Thymus (tissue), 11 donors: ENCODE measurements at regions not wholly inside any gene's neighbourhood (a gene's known extent, or its start where the extent isn't known, plus 50 kb on each side); places are given as distances from the start of the nearest gene placed in this dataset.

Source experiments
- DNase-seq, 9 donors: peaks; one replicate each; pipeline ENCODE4 v3.0.0-alpha.2; 2013; ENCODE audit warnings: low spot score in 9 of 9, low read depth in 6 of 9, missing footprints in 1 of 9
- H3K27ac ChIP-seq, 2 donors: one replicate each; pipeline ENCODE4 v1.5.1; 2013; ENCODE audit warnings: control low read depth in 1 of 2, low read depth in 1 of 2, low read length in 1 of 2, mild to moderate bottlenecking in 1 of 2, moderate library complexity in 1 of 2
- H3K27me3 ChIP-seq, 2 donors: one replicate each; pipeline ENCODE4 v1.5.1; 2013; ENCODE audit warnings: low read length in 1 of 2; ENCODE audit not compliant: control insufficient read depth in 2 of 2, insufficient read depth in 1 of 2
- H3K36me3 ChIP-seq, 2 donors: one replicate each; pipeline ENCODE4 v1.5.1; 2013; ENCODE audit warnings: low read length in 1 of 2, mild to moderate bottlenecking in 1 of 2, moderate library complexity in 1 of 2; ENCODE audit not compliant: control insufficient read depth in 2 of 2, insufficient read depth in 2 of 2
- H3K4me1 ChIP-seq, 2 donors: one replicate each; pipeline ENCODE4 v1.5.1; 2013; ENCODE audit warnings: low read length in 2 of 2; ENCODE audit not compliant: control insufficient read depth in 2 of 2, insufficient read depth in 2 of 2
- H3K4me3 ChIP-seq, 2 donors: one replicate each; pipeline ENCODE4 v1.5.1; 2013; ENCODE audit warnings: low read length in 2 of 2, control low read depth in 1 of 2, mild to moderate bottlenecking in 1 of 2
- H3K9me3 ChIP-seq, 2 donors: one replicate each; pipeline ENCODE4 v1.5.1; 2013; ENCODE audit warnings: low read length in 1 of 2, mild to moderate bottlenecking in 1 of 2; ENCODE audit not compliant: control insufficient read depth in 2 of 2, insufficient read depth in 1 of 2
- WGBS: extraction: QIAGEN DNeasy Blood & Tissue Kit; methylation state at CpG from one replicate; pipeline ENCODE4 v1.1.7; 2013; 5-methylcytosine and 5-hydroxymethylcytosine counted together
- donor health status: healthy.

DNA sequence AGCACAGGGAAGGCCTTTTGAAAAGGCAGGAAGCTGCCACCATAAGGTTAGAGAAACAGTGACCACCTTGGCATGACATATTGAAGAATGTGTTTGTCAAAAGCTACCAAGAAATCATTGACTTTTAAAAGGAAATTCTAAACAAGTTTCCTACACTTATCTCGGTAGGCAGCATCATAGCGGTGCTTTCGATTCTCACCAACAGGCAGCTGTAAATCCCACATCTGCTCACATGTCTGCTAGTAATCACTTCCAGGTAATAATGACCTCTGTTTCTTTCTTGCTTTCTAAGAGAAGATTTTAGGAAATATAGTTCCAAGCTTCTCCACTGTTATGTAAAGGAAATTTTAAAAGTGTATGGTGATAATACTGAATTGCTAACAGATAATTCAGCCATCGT lies 821.1 kb upstream of the FOXG1 start:
- Histone ChIP-seq H3K36me3 (no peaks in the 10 kb centered on the region), H3K27ac (no peak overlapping the region), H3K4me3 (no peak overlapping the region), H3K4me1 (no peaks in the 10 kb centered on the region), H3K27me3 (no peaks in the 10 kb centered on the region), H3K9me3 (no peaks in the 10 kb centered on the region)
- 49% methylated on average over 4 of the region's 4 CpGs for WGBS
- no peak for DNase-seq

DNA sequence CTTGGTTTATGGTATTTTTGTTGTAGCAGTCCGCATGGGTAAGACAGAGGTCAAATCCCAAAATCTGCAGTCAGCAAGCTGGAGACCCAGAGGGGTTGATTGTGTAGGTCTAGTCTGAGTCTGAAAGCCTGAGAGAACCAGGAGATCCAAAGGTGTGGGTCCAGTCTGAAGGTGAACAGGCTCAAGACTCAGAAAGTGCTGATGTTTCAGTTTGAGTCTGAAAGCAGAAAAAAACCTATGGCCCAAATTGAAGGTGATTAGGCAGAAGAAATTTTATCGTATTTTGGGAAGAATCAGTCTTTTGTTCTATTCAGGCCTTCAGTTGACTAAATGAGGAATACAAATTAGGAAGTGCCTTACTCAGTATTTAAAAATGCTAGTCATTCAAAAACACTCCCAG lies 807.8 kb upstream of the FOXG1 start:
- DNase-seq, result no peak
- H3K9me3 ChIP-seq, result no peaks in the 10 kb centered on the region
- no peaks in the 10 kb centered on the region for H3K36me3 ChIP-seq
- no peak overlapping the region for H3K4me3 ChIP-seq
- no peaks in the 10 kb centered on the region for H3K4me1 ChIP-seq
- no peak overlapping the region for H3K27ac ChIP-seq
- 98% methylated on average over 2 of the region's 2 CpGs for WGBS
- H3K27me3 ChIP-seq, result no peaks in the 10 kb centered on the region

- no peaks in the 10 kb centered on the region for H3K36me3 ChIP-seq
- H3K4me3 ChIP-seq, result no peak overlapping the region
- H3K27me3 ChIP-seq, result no peaks in the 10 kb centered on the region
- H3K9me3 ChIP-seq, result no peaks in the 10 kb centered on the region
- DNase-seq, result no peak
- WGBS, result 81% methylated on average over 5 of the region's 5 CpGs
- H3K4me1 ChIP-seq, result no peaks in the 10 kb centered on the region
- no peak overlapping the region for H3K27ac ChIP-seq
These were observed 770.9 kb upstream of the FOXG1 start for GRCh38 chr14:27995691-27996090.

DNA sequence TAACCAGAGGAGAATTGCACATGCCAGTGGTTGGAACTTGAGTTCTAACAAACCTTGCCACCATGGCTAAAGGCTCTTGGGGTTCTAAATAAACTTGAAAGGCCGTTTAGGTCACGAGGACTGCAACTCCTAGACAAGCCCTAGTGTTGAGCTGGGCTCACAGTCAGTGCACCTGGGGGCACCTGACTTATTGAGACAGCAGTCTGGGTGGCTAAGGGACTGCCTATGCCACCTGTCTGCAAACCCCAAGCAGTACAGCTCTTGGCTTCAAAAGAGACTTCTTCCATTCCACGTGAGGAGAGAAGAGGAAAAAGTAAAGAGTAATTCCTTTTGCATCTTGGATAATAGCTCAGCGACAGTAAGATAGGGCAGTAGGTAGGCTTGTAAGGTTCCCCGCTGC lies 765.6 kb upstream of the FOXG1 start:
- H3K4me1 ChIP-seq, result no peaks in the 10 kb centered on the region
- H3K36me3 ChIP-seq, result no peaks in the 10 kb centered on the region
- no peak overlapping the region for H3K4me3 ChIP-seq
- H3K27me3 ChIP-seq, result no peaks in the 10 kb centered on the region
- H3K27ac ChIP-seq, result no peak overlapping the region
- 92% methylated on average over 5 of the region's 5 CpGs for WGBS
- peaks cover 0 to 10% of the 10 kb centered on the region in 2 donors for H3K9me3 ChIP-seq
- DNase-seq, result no peak

- WGBS, result 71% methylated on average over 6 of the region's 6 CpGs
- no peaks in the 10 kb centered on the region for H3K4me1 ChIP-seq
- no peak for DNase-seq
- no peaks in the 10 kb centered on the region for H3K27me3 ChIP-seq
- no peak overlapping the region for H3K4me3 ChIP-seq
- no peaks in the 10 kb centered on the region for H3K36me3 ChIP-seq
- H3K9me3 ChIP-seq, result no peaks in the 10 kb centered on the region
- no peak overlapping the region for H3K27ac ChIP-seq
These were observed 753.8 kb upstream of the FOXG1 start for GRCh38 chr14:28012629-28013415.

GRCh38 chr14:28020112-28020511 lies 746.5 kb upstream of the FOXG1 start:
- WGBS, result 89% methylated on average over 2 of the region's 2 CpGs
- no peaks in the 10 kb centered on the region for H3K27me3 ChIP-seq
- H3K4me3 ChIP-seq, result no peak overlapping the region
- H3K36me3 ChIP-seq, result no peaks in the 10 kb centered on the region
- no peak overlapping the region for H3K27ac ChIP-seq
- H3K9me3 ChIP-seq, result no peaks in the 10 kb centered on the region
- DNase-seq, result no peak
- H3K4me1 ChIP-seq, result no peaks in the 10 kb centered on the region

DNA sequence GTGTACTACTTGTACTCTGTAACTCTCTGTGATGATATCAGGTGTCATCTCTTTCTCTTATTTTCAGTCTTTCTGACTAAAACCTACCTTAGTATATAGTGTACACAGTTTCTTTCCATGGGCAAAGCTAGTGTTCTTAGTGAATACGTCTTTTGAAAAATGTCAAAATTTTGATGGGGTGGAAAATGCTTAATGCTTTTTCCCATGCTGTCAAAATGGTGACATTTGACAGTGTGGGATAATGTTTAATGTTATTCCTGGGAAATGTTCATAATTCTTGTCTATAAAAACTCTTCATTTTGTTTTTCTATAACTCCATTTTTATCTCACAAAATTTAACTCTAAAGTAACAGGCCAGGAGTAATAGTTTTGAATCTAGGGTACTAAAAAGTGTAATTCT lies 742.7 kb upstream of the FOXG1 start:
- Histone ChIP-seq H3K9me3 (no peaks in the 10 kb centered on the region), H3K27me3 (no peaks in the 10 kb centered on the region), H3K27ac (no peak overlapping the region), H3K4me3 (no peak overlapping the region), H3K4me1 (no peaks in the 10 kb centered on the region), H3K36me3 (no peaks in the 10 kb centered on the region)
- no peak for DNase-seq
- 95% methylated on average over 1 of the region's 1 CpG for WGBS

GRCh38 chr14:28052251-28052650 lies 714.3 kb upstream of the FOXG1 start:
- DNase-seq, result no peak

GRCh38 chr14:28055008-28055407 lies 711.6 kb upstream of the FOXG1 start:
- Histone ChIP-seq H3K4me3 (no peak overlapping the region), H3K27ac (no peak overlapping the region), H3K27me3 (no peaks in the 10 kb centered on the region), H3K4me1 (no peaks in the 10 kb centered on the region), H3K9me3 (no peaks in the 10 kb centered on the region), H3K36me3 (no peaks in the 10 kb centered on the region)
- 95% methylated on average over 3 of the region's 3 CpGs for WGBS
- no peak for DNase-seq

More at GRCh38 chr14:28052251-28052650, 714.3 kb upstream of the FOXG1 start:
- no peaks in the 10 kb centered on the region for H3K4me1 ChIP-seq
- 89% methylated on average over 3 of the region's 3 CpGs for WGBS
- no peaks in the 10 kb centered on the region for H3K27me3 ChIP-seq
- H3K36me3 ChIP-seq, result no peaks in the 10 kb centered on the region
- no peaks in the 10 kb centered on the region for H3K9me3 ChIP-seq
- no peak overlapping the region for H3K4me3 ChIP-seq
- H3K27ac ChIP-seq, result no peak overlapping the region
